Lower leg skin (tissue), 3 donors: ENCODE measurements at regions not wholly inside any gene's neighbourhood (a gene's known extent, or its start where the extent isn't known, plus 50 kb on each side); places are given as distances from the start of the nearest gene placed in this dataset.

Experiments
- CTCF ChIP-seq, 3 donors: fragments of 450-650 bp; IDR thresholded peaks; one replicate each; pipeline ENCODE4 v1.5.1; 2016; ENCODE audit warnings: antibody characterized with exemption in 3 of 3, mild to moderate bottlenecking in 3 of 3, moderate library complexity in 2 of 3
- POLR2A ChIP-seq, 2 donors: fragments of 450-650 bp; IDR thresholded peaks; one replicate each; pipeline ENCODE4 v1.6.1; 2016 to 2017; ENCODE audit warnings: antibody characterized with exemption in 2 of 2, mild to moderate bottlenecking in 1 of 2, moderate library complexity in 1 of 2

- TF ChIP-seq CTCF (IDR thresholded peaks at IDR 0.05) (no peak), POLR2A (IDR thresholded peaks at IDR 0.05) (no peak)
Measured at GRCh38 chr1:222890716-222891115, 75.9 kb downstream of the DISP1 start.
